ENCODE measurements at regions not wholly inside any gene's neighbourhood (a gene's known extent, or its start where the extent isn't known, plus 50 kb on each side); places are given as distances from the start of the nearest gene placed in this dataset.

GRCh38 chr4:123945301-123945700, 548.7 kb downstream of the SPRY1 start:
- no peak for TF ChIP-seq CTCF (conservative IDR thresholded peaks at IDR 0.05; ENCODE audit: low read length)
- TF ChIP-seq EZH2phosphoT487 (IDR thresholded peaks at IDR 0.05; ENCODE audit: borderline replicate concordance, low read depth, low read length), result no peak

All from OCI-LY7 (cell line).